ENCODE measurements at regions not wholly inside any gene's neighbourhood (a gene's known extent, or its start where the extent isn't known, plus 50 kb on each side); places are given as distances from the start of the nearest gene placed in this dataset.

DNA sequence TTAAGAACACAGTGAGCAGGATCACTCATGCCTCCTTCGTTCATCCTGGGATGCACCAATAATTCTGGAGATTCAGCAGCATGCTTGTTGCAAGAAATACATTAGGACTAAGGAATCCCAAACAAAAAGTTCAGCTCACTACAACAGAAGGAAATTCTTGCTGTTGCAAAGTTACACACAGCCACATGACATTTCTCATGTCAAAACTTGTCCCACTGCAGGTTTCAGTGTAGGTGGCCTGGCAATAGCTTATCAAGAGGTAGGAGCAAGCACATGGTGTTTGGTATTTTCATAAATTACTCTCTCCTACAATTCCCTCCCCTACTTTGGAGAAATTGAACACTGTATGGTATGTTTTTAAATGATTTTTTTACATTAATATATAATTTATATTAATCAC lies 399.6 kb upstream of the EPHA3 start:
- TF ChIP-seq EZH2 (IDR thresholded peaks at IDR 0.05; ENCODE audit: borderline replicate concordance, low read length) (no peak), CTCF (IDR thresholded peaks at IDR 0.05; ENCODE audit: low read length) (no peak)

All from OCI-LY1 (cell line).